PFSK-1 (cell line): ENCODE measurements at regions not wholly inside any gene's neighbourhood (a gene's known extent, or its start where the extent isn't known, plus 50 kb on each side); places are given as distances from the start of the nearest gene placed in this dataset.

ENCODE experiments used
- FOXP2 ChIP-seq: optimal IDR thresholded peaks from 2 replicates; pipeline ENCODE3; 2011; ENCODE audit warnings: borderline replicate concordance, control low read depth, inconsistent platforms; ENCODE audit not compliant: insufficient read depth; ENCODE audit errors: extremely low read length, extremely low read depth
- POLR2AphosphoS5 ChIP-seq: IDR thresholded peaks from 2 replicates; pipeline ENCODE4 v1.6.1; 2012; ENCODE audit warnings: low read depth, mild to moderate bottlenecking, control low read depth, low read length, moderate library complexity
- SIN3A ChIP-seq: IDR thresholded peaks from 2 replicates; pipeline ENCODE4 v1.6.1; 2012; ENCODE audit warnings: mild to moderate bottlenecking, low read length, moderate library complexity, borderline replicate concordance; ENCODE audit not compliant: insufficient read depth
- TAF1 ChIP-seq: IDR thresholded peaks from 2 replicates; pipeline ENCODE4 v1.6.1; 2012; ENCODE audit warnings: low read length, control low read depth, borderline replicate concordance; ENCODE audit not compliant: insufficient read depth
- TF ChIP-seq, protein P1 (sequence below), 2 experiments: IDR thresholded peaks; 2 replicates each; pipeline versions ENCODE4 v1.6.1 to v1.8.0; 2011 to 2012; ENCODE audit warnings: low read depth in 2 of 2, low read length in 2 of 2, control low read depth in 1 of 2, inconsistent platforms in 1 of 2, mild to moderate bottlenecking in 1 of 2, moderate library complexity in 1 of 2; ENCODE audit not compliant: insufficient read depth in 1 of 2

DNA sequence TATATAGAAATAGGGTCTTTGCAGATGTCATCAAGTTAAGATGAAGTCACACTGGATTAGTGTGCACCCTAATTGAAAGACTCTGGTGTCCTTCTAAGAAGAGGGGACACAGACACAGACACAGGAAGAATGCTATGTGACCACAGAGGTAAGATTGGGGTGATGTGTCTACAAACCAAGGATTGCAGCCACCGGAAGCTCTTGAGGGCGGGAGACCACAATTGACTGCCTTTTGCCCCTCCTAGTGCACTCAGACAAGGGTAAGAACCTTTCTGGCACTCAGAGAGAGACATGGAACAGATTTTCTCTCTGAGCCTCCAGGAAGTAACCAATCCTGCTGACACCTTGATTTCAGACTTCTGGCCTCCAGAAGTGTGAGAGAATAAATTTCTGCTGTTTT lies 51.2 kb upstream of the ARAP3 start:
- TF ChIP-seq SIN3A (no peak), POLR2AphosphoS5 (no peak), FOXP2 (no peak), TAF1 (no peak)
- TF ChIP-seq, protein P1, sequence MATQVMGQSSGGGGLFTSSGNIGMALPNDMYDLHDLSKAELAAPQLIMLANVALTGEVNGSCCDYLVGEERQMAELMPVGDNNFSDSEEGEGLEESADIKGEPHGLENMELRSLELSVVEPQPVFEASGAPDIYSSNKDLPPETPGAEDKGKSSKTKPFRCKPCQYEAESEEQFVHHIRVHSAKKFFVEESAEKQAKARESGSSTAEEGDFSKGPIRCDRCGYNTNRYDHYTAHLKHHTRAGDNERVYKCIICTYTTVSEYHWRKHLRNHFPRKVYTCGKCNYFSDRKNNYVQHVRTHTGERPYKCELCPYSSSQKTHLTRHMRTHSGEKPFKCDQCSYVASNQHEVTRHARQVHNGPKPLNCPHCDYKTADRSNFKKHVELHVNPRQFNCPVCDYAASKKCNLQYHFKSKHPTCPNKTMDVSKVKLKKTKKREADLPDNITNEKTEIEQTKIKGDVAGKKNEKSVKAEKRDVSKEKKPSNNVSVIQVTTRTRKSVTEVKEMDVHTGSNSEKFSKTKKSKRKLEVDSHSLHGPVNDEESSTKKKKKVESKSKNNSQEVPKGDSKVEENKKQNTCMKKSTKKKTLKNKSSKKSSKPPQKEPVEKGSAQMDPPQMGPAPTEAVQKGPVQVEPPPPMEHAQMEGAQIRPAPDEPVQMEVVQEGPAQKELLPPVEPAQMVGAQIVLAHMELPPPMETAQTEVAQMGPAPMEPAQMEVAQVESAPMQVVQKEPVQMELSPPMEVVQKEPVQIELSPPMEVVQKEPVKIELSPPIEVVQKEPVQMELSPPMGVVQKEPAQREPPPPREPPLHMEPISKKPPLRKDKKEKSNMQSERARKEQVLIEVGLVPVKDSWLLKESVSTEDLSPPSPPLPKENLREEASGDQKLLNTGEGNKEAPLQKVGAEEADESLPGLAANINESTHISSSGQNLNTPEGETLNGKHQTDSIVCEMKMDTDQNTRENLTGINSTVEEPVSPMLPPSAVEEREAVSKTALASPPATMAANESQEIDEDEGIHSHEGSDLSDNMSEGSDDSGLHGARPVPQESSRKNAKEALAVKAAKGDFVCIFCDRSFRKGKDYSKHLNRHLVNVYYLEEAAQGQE (IDR thresholded peaks at IDR 0.05; ENCODE audit: insufficient read depth in 1 of 2, low read depth in 2 of 2, low read length in 2 of 2) = no peak

DNA sequence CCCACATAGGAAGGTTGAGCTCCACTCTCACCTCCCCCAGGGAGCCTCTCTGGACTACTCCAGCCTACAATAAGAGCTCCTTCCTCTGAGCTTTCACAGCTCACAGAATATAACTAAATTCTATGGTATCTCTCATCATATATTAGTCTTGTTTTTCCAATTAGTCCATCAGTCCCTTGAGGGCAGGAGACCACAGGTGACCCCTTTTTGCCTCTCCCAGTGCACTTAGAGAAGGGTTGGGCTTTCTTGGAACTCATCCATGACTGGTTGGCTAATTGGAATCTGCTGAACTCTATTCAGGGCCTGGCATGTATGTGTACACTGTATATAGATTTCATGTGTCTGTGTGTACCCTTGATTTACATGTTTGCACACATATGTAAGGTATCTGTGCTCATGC lies 50.4 kb upstream of the ARAP3 start:
- TF ChIP-seq, protein P1 (IDR thresholded peaks at IDR 0.05; ENCODE audit: insufficient read depth in 1 of 2, low read depth in 2 of 2, low read length in 2 of 2) = no peak
- no peak for TF ChIP-seq SIN3A
